Cardiac fibroblast (primary cell): ENCODE measurements at regions not wholly inside any gene's neighbourhood (a gene's known extent, or its start where the extent isn't known, plus 50 kb on each side); places are given as distances from the start of the nearest gene placed in this dataset.

Experiments
- DNase-seq, 2 donors: peaks; one replicate each; pipeline versions ENCODE4 v3.0.0 to v3.0.0-alpha.2; 2010; ENCODE audit warnings: low read depth in 2 of 2
- H3K4me3 ChIP-seq, 2 donors: replicated peaks in 1 of 2; 1 replicate in 1 of 2; 2 replicates in 1 of 2; pipeline ENCODE4 v1.5.1; 2011; ENCODE audit warnings: low read depth in 2 of 2, low read length in 2 of 2, mild to moderate bottlenecking in 2 of 2, moderate library complexity in 1 of 2
- TF ChIP-seq, protein P1 (sequence below): IDR thresholded peaks from one replicate; pipeline ENCODE4 v1.5.1; 2011; ENCODE audit warnings: low read depth, mild to moderate bottlenecking, low read length, inconsistent platforms

GRCh38 chr13:29993196-29993595 lies 142.8 kb upstream of the UBL3 start:
- no peak overlapping the region for H3K4me3 ChIP-seq
- no peak for DNase-seq
- TF ChIP-seq, protein P1, sequence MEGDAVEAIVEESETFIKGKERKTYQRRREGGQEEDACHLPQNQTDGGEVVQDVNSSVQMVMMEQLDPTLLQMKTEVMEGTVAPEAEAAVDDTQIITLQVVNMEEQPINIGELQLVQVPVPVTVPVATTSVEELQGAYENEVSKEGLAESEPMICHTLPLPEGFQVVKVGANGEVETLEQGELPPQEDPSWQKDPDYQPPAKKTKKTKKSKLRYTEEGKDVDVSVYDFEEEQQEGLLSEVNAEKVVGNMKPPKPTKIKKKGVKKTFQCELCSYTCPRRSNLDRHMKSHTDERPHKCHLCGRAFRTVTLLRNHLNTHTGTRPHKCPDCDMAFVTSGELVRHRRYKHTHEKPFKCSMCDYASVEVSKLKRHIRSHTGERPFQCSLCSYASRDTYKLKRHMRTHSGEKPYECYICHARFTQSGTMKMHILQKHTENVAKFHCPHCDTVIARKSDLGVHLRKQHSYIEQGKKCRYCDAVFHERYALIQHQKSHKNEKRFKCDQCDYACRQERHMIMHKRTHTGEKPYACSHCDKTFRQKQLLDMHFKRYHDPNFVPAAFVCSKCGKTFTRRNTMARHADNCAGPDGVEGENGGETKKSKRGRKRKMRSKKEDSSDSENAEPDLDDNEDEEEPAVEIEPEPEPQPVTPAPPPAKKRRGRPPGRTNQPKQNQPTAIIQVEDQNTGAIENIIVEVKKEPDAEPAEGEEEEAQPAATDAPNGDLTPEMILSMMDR, result no peak

GRCh38 chr13:29991343-29991742 lies 140.9 kb upstream of the UBL3 start:
- H3K4me3 ChIP-seq, result no peak overlapping the region
- TF ChIP-seq, protein P1, result no peak
- DNase-seq, result peak; percentile 53 to 76

GRCh38 chr13:29987340-29987739 lies 136.9 kb upstream of the UBL3 start:
- no peak for DNase-seq
- TF ChIP-seq, protein P1, result no peak
- H3K4me3 ChIP-seq, result no peak overlapping the region

GRCh38 chr13:29980339-29980738 lies 129.9 kb upstream of the UBL3 start:
- DNase-seq, result no peak
- TF ChIP-seq, protein P1, result no peak
- H3K4me3 ChIP-seq, result no peak overlapping the region

DNA sequence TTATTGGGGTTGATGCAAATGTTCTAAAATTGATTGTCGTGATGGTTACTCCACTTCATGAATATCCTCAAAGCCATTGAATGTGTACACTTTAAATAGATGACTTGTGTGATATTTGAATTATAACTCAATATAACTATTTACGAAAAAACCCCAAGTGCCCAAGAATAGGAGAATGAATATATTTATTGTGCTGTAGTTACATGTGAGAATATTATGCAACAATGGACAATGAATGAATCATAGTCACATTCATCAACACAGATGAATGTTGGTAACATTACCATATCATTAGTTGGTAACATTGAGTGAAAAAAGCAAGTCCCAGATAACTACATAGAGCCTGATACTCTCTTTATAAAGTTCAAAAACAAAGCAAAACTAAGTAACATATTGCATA lies 127.8 kb upstream of the UBL3 start:
- TF ChIP-seq, protein P1, result no peak
- no peak overlapping the region for H3K4me3 ChIP-seq
- peak; percentile 5 to 23 for DNase-seq

DNA sequence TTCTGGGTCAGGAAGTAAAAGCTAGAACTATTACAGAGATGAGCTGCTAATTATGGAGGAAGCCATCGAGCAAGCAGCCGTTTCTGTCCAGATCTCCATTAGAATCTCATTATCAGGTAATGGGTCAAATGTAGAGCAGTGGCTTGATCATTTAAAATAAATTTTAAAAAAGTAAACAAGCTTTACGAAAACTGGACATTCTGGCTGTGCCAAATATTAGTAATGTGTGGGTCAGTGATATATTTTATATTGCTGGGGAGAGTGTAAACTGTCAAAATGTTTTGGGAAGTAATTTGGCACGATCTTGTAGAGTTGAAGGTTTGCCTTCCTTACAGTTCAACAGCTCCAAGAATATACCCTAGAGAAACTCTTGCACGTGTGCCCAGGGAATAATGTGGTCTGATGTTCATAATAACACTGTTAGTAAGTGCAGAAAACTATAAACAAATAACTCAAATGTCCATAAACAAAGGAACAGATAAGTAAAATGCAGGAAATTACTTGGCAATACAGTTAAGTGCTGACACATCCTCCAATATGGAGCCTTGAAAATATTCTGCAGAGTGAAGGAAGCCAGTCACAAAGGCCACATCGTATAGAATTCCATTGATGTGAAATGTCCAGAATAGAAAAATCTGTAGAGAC lies 127.2 kb upstream of the UBL3 start:
- H3K4me3 ChIP-seq, result no peak overlapping the region
- TF ChIP-seq, protein P1, result no peak
- DNase-seq, result no peak

DNA sequence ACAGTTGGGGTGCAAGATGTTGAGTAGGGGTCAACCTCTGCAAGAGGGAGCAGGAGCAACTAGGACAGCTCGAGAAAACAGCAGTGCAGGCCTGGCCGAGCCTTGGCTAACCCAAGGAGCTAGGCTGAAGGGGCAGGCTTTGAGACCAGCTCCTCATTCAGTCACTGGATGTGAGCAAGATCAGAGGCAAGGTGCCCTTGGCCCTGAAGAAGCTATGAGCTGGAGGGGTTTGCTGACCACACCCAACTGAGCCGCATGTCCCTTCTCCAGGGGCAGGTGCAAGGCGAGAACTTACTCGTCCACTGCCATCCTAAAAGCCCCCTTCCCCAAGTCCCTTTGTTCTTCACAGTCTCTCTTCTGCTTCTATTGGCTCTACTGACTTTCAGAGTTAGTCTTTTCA lies 126.1 kb upstream of the UBL3 start:
- TF ChIP-seq, protein P1, result no peak
- H3K4me3 ChIP-seq, result no peak overlapping the region
- no peak for DNase-seq
